ENCODE measurements at regions not wholly inside any gene's neighbourhood (a gene's known extent, or its start where the extent isn't known, plus 50 kb on each side); places are given as distances from the start of the nearest gene placed in this dataset.

- in situ Hi-C loops (cut with HindIII; ENCODE audit: extremely low pct_ligation_motif_present, low pct_unique_long_range_greater_than_20kb) (no loop called here), intact Hi-C loops (cut with micrococcal nuclease; ENCODE audit: unreplicated experiment) (no loop called here)
- Histone ChIP-seq H3K27ac (ENCODE audit: extremely low read length, insufficient read depth, low read length) (no peak overlapping the region), H3K4me2 (ENCODE audit: low read depth, low read length) (no peak overlapping the region), H3K4me3 (replicated peaks in 1 of 3; ENCODE audit: insufficient read depth in 1 of 3, low read depth in 2 of 3, low read length in 3 of 3) (no peak overlapping the region), H3K79me2 (ENCODE audit: insufficient read depth, low read length) (no peaks in the 10 kb centered on the region), H3K9ac (ENCODE audit: insufficient read depth, low read depth, low read length) (no peak overlapping the region), H3K4me1 (ENCODE audit: insufficient read depth, low read length) (peaks cover 6% of the 10 kb centered on the region; the same call in 1 of the 2 replicates), H2AFZ (ENCODE audit: low read length) (no peak overlapping the region), H3K36me3 (replicated peaks in 1 of 2; ENCODE audit: control insufficient read depth in 1 of 2, insufficient read depth in 2 of 2, low read length in 2 of 2) (no peaks in the 10 kb centered on the region), H3K9me3 (ENCODE audit: low read length) (no peaks in the 10 kb centered on the region), H3K27me3 (ENCODE audit: control insufficient read depth in 1 of 2, insufficient read depth in 2 of 2, low read length in 2 of 2) (peaks cover 0 to 3% of the 10 kb centered on the region in 2 experiments; a peak in 1 of 5 replicates), H4K20me1 (ENCODE audit: insufficient read depth, low read length) (no peaks in the 10 kb centered on the region)
- no peak for ATAC-seq
- POLR2A ChIA-PET: no interaction called here
- no peak for DNase-seq (ENCODE audit: low spot score)
- no TSS peak for BruUV-seq (replicated peaks)
- CTCF ChIA-PET (ENCODE audit: low intra/inter-chr PET ratio, low total read pairs): no interaction called here
- WGBS (ENCODE audit: low lambda C conversion rate): 93% methylated on average over 3 of the region's 3 CpGs
- no peak for FAIRE-seq
- TF ChIP-seq SALL2 (CRISPR knock-in tag; IDR thresholded peaks at IDR 0.05): no peak
- TF ChIP-seq, protein P1, sequence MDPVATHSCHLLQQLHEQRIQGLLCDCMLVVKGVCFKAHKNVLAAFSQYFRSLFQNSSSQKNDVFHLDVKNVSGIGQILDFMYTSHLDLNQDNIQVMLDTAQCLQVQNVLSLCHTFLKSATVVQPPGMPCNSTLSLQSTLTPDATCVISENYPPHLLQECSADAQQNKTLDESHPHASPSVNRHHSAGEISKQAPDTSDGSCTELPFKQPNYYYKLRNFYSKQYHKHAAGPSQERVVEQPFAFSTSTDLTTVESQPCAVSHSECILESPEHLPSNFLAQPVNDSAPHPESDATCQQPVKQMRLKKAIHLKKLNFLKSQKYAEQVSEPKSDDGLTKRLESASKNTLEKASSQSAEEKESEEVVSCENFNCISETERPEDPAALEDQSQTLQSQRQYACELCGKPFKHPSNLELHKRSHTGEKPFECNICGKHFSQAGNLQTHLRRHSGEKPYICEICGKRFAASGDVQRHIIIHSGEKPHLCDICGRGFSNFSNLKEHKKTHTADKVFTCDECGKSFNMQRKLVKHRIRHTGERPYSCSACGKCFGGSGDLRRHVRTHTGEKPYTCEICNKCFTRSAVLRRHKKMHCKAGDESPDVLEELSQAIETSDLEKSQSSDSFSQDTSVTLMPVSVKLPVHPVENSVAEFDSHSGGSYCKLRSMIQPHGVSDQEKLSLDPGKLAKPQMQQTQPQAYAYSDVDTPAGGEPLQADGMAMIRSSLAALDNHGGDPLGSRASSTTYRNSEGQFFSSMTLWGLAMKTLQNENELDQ (CRISPR knock-in tag; IDR thresholded peaks at IDR 0.05; ENCODE audit: borderline replicate concordance): no peak
- no peak for TF ChIP-seq IKZF4 (CRISPR knock-in tag; IDR thresholded peaks at IDR 0.05; ENCODE audit: borderline replicate concordance, low read depth, not compliant biosample characterization)
- TF ChIP-seq, protein P2, sequence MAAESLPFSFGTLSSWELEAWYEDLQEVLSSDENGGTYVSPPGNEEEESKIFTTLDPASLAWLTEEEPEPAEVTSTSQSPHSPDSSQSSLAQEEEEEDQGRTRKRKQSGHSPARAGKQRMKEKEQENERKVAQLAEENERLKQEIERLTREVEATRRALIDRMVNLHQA (CRISPR knock-in tag; IDR thresholded peaks at IDR 0.05): no peak
- TF ChIP-seq ZNF691 (CRISPR knock-in tag; IDR thresholded peaks at IDR 0.05; ENCODE audit: borderline replicate concordance, low read depth): no peak
- TF ChIP-seq THAP11 (CRISPR knock-in tag; IDR thresholded peaks at IDR 0.05): no peak
- no peak for TF ChIP-seq IKZF1 (IDR thresholded peaks at IDR 0.05)
- TF ChIP-seq HOXD1 (CRISPR knock-in tag; IDR thresholded peaks at IDR 0.05): no peak
- no peak for TF ChIP-seq E2F5 (CRISPR knock-in tag; conservative IDR thresholded peaks at IDR 0.05)
- no peak for TF ChIP-seq ZBTB4 (CRISPR knock-in tag; IDR thresholded peaks at IDR 0.05; ENCODE audit: borderline replicate concordance)
- TF ChIP-seq, protein P3, sequence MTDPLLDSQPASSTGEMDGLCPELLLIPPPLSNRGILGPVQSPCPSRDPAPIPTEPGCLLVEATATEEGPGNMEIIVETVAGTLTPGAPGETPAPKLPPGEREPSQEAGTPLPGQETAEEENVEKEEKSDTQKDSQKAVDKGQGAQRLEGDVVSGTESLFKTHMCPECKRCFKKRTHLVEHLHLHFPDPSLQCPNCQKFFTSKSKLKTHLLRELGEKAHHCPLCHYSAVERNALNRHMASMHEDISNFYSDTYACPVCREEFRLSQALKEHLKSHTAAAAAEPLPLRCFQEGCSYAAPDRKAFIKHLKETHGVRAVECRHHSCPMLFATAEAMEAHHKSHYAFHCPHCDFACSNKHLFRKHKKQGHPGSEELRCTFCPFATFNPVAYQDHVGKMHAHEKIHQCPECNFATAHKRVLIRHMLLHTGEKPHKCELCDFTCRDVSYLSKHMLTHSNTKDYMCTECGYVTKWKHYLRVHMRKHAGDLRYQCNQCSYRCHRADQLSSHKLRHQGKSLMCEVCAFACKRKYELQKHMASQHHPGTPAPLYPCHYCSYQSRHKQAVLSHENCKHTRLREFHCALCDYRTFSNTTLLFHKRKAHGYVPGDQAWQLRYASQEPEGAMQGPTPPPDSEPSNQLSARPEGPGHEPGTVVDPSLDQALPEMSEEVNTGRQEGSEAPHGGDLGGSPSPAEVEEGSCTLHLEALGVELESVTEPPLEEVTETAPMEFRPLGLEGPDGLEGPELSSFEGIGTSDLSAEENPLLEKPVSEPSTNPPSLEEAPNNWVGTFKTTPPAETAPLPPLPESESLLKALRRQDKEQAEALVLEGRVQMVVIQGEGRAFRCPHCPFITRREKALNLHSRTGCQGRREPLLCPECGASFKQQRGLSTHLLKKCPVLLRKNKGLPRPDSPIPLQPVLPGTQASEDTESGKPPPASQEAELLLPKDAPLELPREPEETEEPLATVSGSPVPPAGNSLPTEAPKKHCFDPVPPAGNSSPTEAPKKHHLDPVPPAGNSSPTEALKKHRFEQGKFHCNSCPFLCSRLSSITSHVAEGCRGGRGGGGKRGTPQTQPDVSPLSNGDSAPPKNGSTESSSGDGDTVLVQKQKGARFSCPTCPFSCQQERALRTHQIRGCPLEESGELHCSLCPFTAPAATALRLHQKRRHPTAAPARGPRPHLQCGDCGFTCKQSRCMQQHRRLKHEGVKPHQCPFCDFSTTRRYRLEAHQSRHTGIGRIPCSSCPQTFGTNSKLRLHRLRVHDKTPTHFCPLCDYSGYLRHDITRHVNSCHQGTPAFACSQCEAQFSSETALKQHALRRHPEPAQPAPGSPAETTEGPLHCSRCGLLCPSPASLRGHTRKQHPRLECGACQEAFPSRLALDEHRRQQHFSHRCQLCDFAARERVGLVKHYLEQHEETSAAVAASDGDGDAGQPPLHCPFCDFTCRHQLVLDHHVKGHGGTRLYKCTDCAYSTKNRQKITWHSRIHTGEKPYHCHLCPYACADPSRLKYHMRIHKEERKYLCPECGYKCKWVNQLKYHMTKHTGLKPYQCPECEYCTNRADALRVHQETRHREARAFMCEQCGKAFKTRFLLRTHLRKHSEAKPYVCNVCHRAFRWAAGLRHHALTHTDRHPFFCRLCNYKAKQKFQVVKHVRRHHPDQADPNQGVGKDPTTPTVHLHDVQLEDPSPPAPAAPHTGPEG (CRISPR knock-in tag; IDR thresholded peaks at IDR 0.05): no peak
Measured at GRCh38 chr1:55558515-55558914, 343.4 kb upstream of the USP24 start.
